GM12872 (cell line): ENCODE measurements at regions not wholly inside any gene's neighbourhood (a gene's known extent, or its start where the extent isn't known, plus 50 kb on each side); places are given as distances from the start of the nearest gene placed in this dataset.

Experiments
- CTCF ChIP-seq: IDR thresholded peaks from 3 replicates; pipeline ENCODE4 v1.5.1; 2011; ENCODE audit warnings: low read depth, mild to moderate bottlenecking, low read length, moderate library complexity; ENCODE audit not compliant: insufficient read depth

GRCh38 chr1:69128204-69128603 lies 439.5 kb upstream of the LRRC7 start:
- TF ChIP-seq CTCF = no peak

- TF ChIP-seq CTCF = no peak
Observed at GRCh38 chr1:69129538-69129937, 438.2 kb upstream of the LRRC7 start.

GRCh38 chr1:69138172-69138571 lies 429.6 kb upstream of the LRRC7 start:
- TF ChIP-seq CTCF = no peak

GRCh38 chr1:69139007-69139406 lies 428.7 kb upstream of the LRRC7 start:
- TF ChIP-seq CTCF = no peak

GRCh38 chr1:69146303-69146702 lies 421.4 kb upstream of the LRRC7 start:
- no peak for TF ChIP-seq CTCF

- TF ChIP-seq CTCF = no peak
Observed at GRCh38 chr1:69148731-69149130, 419.0 kb upstream of the LRRC7 start.

- TF ChIP-seq CTCF = no peak
Observed at GRCh38 chr1:69157046-69157756, 410.5 kb upstream of the LRRC7 start.

- no peak for TF ChIP-seq CTCF
Observed at GRCh38 chr1:69163241-69163640, 404.5 kb upstream of the LRRC7 start.
